Colon (tissue), 2 donors: ENCODE measurements at regions not wholly inside any gene's neighbourhood (a gene's known extent, or its start where the extent isn't known, plus 50 kb on each side); places are given as distances from the start of the nearest gene placed in this dataset.
"Not testable (repeated sequence)": the region's sequence is repeated elsewhere in the genome, so short reads cannot be mapped to it uniquely, and the experiment has no call there.

Experiments
- FAIRE-seq: peaks from 2 replicates; lab custom pipeline; 2012; peaks lifted over from hg19 to GRCh38; lab: Jason Lieb, UNC
- donor health status: control.
- donor health status: control.

- FAIRE-seq: no peak
Measured at GRCh38 chr4:184907810-184908209, 82.0 kb upstream of the ACSL1 start.

DNA sequence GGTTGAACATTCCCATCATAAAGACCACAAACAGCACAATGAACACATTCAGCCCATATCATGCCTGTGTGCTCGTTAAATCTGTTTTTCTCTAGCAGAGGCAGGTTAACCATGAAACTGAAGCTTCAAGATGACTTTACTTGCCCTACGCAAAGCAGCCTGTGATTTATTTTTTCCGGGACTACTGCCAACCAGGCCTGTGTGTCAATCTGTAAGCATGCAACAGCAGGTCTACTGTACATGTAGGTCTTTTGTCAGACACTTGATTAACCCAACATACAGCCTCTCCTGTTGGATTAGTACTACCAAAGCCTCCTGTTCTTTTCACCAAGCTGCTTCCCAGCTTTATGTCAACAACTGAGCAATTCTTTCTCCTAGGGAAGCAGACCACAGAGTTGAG, 85.5 kb upstream of the ACSL1 start:
- no peak for FAIRE-seq

DNA sequence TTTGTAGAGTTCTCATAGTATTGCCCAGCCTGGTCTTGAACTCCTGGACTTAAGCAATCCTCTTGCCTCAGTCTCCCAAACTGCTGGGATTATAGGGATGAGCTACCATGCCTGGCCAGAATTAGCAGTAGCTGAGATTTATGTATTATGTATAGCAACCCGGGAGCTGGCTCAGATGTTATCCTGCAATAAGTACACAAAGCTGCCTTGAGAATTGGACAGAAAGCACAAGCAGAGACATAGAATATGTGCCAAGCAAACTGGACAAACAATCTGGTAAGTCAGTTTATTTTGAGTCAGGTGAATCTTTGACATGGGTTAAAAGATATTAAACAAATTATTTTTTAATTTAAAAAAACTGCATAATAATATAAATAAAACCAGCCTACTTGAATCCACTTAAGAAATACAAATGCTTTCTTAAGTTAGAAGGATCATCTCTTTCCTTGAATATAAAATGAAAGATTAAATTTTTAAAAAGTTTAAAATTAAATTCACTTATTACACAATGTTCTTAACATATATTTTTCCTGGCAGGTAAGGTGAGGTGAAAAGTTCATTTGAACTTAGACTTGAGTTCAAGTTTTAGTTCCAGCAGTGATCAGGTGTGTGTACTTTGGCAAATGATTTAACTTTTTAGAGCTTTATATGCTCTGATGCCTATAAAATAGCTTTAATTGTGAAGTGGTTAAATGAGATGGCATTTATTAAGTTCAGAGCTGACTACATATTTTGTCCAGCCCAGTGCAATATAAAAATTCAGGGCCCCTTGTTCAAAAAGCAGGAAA, 87.8 kb upstream of the ACSL1 start:
- FAIRE-seq: peak; percentile 14

DNA sequence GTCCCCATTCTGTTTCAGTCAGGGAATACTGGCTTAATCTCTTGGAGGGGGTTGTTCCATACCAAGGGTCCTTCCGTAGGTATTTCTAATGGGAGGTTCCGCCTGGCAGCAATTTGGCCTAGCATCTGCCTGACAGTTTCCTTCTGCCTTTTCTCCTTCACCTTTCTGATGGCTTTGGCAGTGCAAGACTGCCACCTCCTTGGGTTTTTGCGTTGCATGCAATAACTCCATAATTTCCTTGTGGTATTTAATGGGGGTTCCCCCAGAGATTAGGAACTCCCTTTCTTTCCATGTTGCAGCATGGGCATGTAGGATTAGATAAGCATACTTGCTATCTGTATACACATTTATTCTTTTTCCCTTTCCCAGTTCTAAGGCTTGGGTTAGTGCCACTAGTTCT, 93.0 kb upstream of the ACSL1 start:
- not testable (repeated sequence) for FAIRE-seq

DNA sequence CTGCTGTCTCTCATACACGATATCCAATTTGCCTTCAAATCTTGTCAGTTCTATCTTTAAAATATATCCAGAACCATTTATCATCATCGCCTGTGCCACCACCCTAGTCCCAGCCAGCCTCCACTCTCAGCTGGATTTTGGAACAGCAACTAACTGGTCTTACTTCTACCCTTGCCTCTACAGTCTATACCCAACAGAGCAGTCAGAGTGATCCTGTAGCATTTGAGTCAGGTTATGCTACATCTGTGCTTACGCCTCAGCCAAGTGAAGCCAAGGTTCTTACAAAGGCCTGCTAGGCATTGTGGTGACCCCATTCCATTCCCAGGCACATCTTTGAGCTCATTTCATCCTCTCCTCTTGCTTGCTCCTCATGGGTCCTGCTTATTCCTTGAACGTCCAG, 95.7 kb upstream of the ACSL1 start:
- FAIRE-seq: no peak

GRCh38 chr4:184922301-184922700, 96.0 kb upstream of the HELT start:
- FAIRE-seq: no peak

DNA sequence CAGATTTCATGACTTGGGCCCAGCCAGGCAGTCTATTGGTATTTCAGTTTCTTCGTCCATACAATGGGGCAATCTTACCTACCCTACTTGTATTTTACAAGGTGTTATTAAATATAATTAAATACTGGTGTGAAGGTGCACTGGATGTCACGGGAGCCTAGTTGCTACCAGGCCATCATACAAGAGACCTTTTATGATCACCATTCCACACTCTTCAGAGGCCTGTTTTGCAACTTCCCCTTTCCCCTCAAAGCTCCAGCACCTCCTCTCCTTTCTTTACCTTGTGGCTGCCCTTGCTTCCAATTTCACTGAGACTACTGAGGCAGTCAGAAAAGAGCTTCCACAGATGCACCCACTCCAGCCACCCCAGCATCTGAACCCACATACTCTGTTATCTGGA, 93.8 kb upstream of the HELT start:
- no peak for FAIRE-seq

DNA sequence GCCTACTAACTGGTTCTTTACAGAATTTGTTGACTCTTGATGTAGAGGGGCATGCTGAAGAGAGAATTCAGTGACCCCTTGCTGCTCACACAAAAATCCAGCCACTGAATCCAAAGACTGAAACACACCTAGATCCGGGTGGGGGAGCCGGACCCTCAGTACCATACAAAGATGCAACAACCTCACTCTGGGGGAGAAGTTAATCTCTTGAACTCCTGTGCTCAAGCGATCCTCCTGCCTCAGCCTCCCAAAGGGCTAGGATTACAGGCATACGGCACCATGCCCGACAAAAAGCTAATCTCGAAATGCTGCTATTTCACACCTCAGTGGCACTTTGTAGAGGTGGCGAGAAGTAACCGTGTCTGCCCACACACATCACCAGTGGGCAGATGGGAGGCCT, 88.8 kb upstream of the HELT start:
- no peak for FAIRE-seq

DNA sequence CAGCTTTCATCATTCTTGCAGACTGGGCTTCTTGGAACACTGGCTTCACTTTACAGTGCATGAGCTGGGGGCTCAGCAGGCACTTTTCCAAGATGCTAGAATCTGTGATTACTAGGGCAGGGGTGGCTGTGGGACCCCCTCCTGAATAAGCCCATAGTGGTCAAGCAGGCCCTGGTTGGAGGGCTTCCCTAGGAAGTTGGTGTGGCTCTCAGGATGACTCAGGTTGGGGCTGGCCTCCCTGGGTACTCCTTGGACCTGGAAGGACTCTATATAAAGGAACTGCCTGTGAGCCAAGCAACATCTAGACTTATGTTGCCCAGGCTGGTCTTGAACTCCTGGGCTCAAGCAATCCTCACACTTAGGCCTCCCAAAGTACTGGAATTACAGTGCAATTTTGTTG, 88.3 kb upstream of the HELT start:
- no peak for FAIRE-seq

- no peak for FAIRE-seq
Measured at GRCh38 chr4:184932343-184932742, 85.9 kb upstream of the HELT start.

GRCh38 chr4:184933311-184933710, 85.0 kb upstream of the HELT start:
- no peak for FAIRE-seq

DNA sequence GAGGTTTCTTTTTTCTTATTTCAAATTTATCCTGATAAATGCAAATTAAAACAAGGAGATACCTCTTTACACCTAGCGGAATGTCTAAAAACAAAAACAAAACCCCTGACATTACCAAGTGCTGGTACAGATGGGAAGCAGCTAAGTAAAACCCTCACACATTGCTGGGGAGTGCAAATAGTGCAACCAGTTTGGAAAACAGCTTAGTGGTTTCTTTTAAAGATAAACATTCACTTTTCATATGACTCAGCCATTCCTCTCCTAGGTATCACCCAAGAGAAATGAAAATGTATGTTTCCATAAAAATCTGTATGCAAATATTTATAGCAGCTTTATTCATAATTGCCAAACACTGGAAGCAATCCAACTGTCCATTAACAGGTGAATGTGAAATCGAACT, 84.1 kb upstream of the HELT start:
- FAIRE-seq: no peak

- no peak for FAIRE-seq
Measured at GRCh38 chr4:184934961-184935360, 83.3 kb upstream of the HELT start.

- no peak for FAIRE-seq
Measured at GRCh38 chr4:184936071-184936470, 82.2 kb upstream of the HELT start.

GRCh38 chr4:184937030-184937710, 81.1 kb upstream of the HELT start:
- FAIRE-seq: no peak

DNA sequence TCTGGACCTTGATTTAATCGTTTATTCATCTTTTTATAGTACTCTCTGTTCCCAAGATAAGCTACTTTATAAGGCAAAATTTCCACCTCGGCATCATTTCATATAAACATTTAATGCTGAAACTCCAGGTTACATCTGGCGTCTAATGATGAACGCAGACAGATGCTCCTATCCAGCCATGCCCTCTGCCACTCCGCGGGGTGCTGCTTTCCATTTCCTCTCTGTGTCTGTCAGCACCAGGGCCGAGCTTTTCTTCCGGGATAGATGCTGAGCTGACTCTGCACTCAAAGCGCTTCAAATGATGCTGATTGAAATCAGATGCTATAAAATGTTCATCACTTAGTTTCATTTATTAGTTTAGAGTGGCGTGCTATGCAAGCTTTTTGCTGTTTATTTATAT, 80.5 kb upstream of the HELT start:
- FAIRE-seq: no peak

- FAIRE-seq: no peak
Measured at GRCh38 chr4:184938871-184939270, 79.4 kb upstream of the HELT start.

DNA sequence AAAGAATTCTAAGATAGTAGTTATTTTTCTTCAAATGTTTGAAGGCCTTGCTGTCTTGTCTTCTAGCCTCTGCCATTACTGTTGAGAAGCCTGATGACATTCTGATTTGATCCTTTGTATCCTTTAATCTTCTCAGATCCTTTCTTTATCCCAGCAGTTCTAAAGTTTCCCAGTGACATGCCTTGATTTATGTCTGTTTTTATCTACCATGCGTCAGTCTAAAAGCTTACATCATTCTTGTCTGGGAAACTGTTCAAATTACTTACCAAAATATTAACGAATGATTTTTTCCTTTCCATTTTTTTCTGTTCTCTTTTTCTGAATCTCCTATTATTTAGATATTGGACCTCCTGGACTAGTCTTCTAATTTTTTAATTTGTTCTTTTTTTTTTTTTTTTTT, 78.3 kb upstream of the HELT start:
- no peak for FAIRE-seq

DNA sequence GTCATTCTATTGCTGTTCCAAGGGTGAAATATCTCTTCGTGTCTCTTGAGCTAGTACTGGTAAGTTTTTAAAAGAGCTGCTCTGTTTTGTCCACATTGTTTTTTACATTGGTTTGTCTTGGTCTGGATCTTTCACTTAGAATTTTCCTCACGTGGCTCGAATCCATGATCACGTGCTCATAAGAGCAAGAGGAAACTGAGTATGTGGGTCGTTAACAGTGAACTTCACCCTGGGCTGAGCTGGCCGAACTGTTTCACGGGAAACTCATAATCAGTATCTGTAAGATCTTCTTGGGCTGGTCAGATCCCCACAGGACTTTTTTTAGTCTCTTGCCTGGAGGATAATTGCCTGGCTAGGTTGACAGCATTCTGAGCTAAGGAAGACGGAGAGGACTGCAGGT, 77.8 kb upstream of the HELT start:
- FAIRE-seq: no peak

- FAIRE-seq: no peak
Measured at GRCh38 chr4:184941671-184942418, 76.4 kb upstream of the HELT start.

GRCh38 chr4:184942444-184943425, 75.6 kb upstream of the HELT start:
- no peak for FAIRE-seq

DNA sequence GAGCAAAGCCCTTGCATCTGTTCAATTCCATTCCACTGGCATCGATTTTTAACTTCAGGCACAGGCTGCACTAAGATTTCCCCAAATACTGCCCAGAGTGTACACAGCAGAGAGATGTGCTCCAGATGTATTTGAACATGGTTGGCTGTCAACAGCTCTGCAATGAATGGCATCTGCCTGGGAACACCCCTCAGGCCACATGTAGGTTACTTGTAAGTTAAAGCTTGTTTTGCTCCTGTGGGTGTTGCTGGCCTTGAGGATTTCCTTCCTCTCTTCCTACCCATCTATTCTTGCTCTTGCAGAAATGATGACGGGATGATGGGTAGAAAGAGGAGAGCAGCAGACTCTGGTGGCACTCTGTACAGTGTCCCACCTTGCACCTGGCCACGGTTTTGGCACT, 69.3 kb upstream of the HELT start:
- FAIRE-seq: no peak
